ENCODE measurements at regions not wholly inside any gene's neighbourhood (a gene's known extent, or its start where the extent isn't known, plus 50 kb on each side); places are given as distances from the start of the nearest gene placed in this dataset.
"Not testable (repeated sequence)": the region's sequence is repeated elsewhere in the genome, so short reads cannot be mapped to it uniquely, and the experiment has no call there.

- not testable (repeated sequence) for DNase-seq
Measured at GRCh38 chr13:21263909-21264308, 87.5 kb downstream of the MRPL57 start.

- DNase-seq = not testable (repeated sequence)
Measured at GRCh38 chr13:21268485-21268884, 92.0 kb downstream of the MRPL57 start.

GRCh38 chr13:21272439-21272838 is 96.0 kb downstream of the MRPL57 start:
- not testable (repeated sequence) for DNase-seq

DNA sequence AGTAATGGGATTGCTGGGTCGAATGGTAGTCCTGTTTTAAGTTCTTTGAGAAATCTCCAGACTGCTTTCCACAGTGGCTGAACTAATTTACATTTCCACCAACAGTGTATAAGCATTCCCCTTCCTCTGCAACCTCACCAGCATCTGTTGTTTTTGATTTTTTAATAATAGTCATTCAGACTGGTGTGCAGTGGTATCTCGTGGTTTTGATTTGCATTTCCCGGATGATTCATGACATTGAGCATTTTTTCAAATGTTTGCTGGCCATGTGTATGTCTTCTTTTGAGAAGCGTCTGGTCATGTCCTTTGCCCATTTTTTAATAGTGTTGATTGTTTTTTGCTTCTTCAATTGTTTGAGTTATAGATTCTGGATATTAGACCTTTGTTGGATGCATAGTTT is 98.0 kb downstream of the MRPL57 start:
- DNase-seq = not testable (repeated sequence)

DNA sequence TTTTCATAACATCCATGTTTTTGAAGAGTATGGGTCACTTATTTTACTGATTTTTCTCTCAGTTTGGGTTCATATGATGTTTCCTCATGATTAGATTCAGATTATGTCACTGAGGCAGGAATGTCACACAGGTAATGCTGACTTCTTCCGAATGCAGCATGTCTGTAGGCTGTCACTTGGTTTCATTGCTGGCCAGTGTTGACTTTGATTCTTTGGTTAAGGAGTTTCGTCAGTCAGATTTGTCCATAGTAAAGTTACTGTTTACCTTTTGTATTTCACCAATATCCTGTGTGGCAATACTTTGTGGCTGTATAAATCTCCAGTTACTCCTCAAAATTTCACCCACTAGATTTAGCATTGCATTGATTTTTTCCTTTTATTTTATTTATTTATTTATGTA is 105.6 kb downstream of the MRPL57 start:
- DNase-seq = no peak

- no peak for DNase-seq
Measured at GRCh38 chr13:21287331-21287907, 111.0 kb downstream of the MRPL57 start.

DNA sequence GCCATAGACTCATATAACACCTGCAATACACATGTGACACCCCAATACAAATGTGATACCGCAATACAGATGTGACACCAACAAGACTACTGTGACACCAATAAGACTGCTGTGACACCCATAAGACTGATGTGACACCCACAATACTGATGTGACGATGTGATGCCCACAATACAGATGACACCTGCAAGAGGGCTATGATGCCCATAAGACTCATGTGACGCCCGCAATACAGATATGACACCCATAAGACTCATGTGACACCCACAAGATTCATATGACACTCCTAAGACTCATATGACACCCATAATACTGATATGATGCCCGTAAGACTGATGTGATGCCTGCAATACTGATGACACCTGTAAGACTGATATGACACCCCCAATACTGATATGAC is 113.0 kb downstream of the MRPL57 start:
- no peak for DNase-seq

GRCh38 chr13:21290442-21291002 is 114.1 kb downstream of the MRPL57 start:
- DNase-seq = not testable (repeated sequence)

GRCh38 chr13:21291840-21292239 is 115.4 kb downstream of the MRPL57 start:
- DNase-seq = no peak

DNA sequence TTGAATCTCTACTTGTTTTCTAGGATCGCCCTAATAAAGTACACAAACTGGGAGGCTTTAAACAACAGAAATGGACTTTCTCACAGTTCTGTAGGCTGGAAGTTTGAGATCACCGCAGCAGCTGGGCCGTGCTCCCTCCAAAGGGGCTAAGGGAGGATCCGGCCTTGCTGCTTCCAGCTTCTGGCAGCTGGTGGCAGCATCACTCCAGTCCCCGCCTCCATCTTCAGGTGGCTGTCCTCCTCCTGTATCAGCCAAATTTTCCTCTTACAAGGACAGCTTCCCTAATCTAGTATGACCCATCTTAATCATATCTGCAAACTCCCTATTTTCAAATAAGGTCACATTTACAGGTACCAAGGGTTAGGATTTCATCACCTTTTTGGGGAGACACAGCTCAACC is 120.5 kb downstream of the MRPL57 start:
- peak; percentile 41 for DNase-seq

GRCh38 chr13:21297447-21297846 is 121.0 kb downstream of the MRPL57 start:
- no peak for DNase-seq

DNA sequence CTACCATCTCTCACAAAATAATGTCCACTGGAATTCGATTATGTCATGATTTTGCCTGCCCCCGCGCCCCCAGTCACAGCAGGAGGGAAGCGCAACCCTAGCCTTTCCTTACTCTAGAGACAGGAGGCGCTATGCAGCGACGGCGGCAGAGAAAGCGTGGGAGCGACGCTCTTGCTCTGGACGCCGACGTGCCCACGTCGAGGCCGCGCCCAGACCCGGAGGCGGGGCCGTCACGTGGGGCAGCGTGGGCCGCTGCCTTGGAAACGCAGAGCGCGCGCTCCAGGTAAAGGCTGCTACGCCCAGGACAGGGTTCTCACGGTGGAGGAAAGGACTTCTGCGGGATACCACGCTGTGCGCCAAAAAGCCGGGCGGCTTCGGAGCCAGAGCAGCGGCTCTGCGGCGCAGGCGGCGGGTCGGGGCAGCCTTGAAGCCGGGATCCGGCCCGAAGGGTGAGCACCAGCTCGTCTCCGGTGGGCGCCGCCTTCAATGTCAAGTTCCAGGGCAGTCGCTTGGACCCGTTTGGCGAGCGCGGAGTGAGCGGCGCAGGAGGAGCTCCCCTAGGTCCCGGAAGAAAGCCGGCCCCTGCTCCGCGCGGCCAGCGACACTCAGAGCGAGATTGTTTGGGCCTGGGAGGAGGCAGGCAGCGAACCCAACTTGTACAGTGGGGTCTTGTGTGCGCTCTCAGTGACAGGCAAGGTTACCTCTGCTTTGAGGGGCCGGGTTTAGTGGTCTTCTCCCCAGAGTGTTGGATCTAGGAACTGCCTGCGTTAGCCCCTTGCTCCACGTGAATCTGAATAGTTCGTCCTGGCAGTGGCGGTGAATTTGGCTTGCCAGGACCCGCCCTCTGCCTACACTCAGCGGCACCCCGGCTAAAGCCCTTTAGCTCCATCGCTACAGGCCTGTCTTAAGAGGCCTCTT is 121.7 kb downstream of the MRPL57 start:
- DNase-seq = peak; percentile 90

- no peak for DNase-seq
Measured at GRCh38 chr13:21304256-21304655, 127.8 kb downstream of the MRPL57 start.

GRCh38 chr13:21306300-21307073 is 130.0 kb downstream of the MRPL57 start:
- DNase-seq = not testable (repeated sequence)

GRCh38 chr13:21307158-21307557 is 130.7 kb downstream of the MRPL57 start:
- DNase-seq = not testable (repeated sequence)

GRCh38 chr13:21308906-21309305 is 132.4 kb downstream of the MRPL57 start:
- DNase-seq = no peak

GRCh38 chr13:21309542-21310172 is 133.2 kb downstream of the MRPL57 start:
- DNase-seq = no peak

- DNase-seq = no peak
Measured at GRCh38 chr13:21310220-21310619, 133.8 kb downstream of the MRPL57 start.

DNA sequence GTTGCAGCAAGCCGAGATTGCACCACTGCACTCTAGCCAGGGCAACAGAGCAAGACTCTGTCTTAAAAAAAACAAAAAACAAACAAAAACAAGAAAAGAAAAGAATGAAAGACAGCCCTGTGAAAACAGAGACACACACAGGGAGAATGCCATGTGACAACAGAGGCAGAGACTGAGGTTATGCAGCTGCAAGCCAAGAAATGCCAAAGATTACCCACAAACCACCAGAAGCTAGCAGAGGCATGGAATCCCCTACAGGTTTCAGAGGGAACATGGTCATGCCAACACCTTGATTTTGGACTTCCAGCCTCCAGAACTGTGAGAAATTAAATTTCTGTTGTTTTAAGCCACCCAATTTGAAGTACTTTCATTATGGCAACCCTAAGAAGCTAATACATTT is 138.5 kb downstream of the MRPL57 start:
- not testable (repeated sequence) for DNase-seq

- DNase-seq = no peak
Measured at GRCh38 chr13:21316376-21316775, 139.9 kb downstream of the MRPL57 start.

GRCh38 chr13:21318891-21319532 is 140.1 kb downstream of the ZDHHC20 start:
- peak; percentile 55 for DNase-seq
